HG03066 (cell line): ENCODE measurements at regions not wholly inside any gene's neighbourhood (a gene's known extent, or its start where the extent isn't known, plus 50 kb on each side); places are given as distances from the start of the nearest gene placed in this dataset.

Experiments
- ATAC-seq: cut with Tn5 transposase; IDR thresholded peaks from one replicate; pipeline ENCODE4 v1.9.1; 2021; ENCODE audit warnings: low read depth; ENCODE audit not compliant: unreplicated experiment

DNA sequence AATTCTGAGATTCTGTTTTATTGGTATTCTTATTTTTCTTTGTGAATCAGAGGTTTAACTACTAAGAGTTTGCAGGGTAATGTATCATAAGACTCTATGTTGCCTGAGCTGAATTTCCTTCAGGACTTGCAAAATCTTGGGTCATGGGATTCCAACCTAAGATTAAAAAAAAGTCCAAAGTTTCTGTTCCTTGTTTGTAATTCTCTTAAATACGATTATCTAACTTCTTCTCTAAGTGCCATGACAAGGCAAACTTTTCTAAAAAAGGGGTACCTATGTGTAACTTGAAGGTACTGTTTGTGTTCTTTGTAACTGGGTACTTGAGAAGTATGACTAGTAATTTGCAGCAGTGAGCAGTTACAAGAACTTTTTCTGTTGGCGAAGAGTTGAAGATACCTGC lies 181.3 kb upstream of the ZEB2 start:
- ATAC-seq = no peak

- no peak for ATAC-seq
These were observed 178.2 kb upstream of the ZEB2 start for GRCh38 chr2:144698156-144698555.

DNA sequence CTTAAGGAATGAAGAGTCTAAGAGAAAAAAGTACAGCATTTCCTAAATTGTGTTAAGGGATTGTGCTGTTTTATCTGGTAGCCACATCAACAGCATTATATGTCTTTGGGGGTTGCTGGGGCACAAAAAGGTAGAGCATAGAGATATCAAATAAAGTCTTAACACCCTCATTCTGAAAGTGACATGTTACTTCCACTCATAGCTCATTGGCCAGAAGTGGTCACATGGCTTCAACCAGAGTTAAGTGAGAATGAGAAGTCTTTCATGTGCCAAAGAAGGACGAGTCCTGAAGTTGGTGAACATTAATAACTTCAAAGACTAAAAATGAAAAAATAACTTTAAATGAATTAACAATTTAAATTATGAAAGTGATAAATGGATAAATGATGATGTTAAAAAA lies 175.7 kb upstream of the ZEB2 start:
- no peak for ATAC-seq

DNA sequence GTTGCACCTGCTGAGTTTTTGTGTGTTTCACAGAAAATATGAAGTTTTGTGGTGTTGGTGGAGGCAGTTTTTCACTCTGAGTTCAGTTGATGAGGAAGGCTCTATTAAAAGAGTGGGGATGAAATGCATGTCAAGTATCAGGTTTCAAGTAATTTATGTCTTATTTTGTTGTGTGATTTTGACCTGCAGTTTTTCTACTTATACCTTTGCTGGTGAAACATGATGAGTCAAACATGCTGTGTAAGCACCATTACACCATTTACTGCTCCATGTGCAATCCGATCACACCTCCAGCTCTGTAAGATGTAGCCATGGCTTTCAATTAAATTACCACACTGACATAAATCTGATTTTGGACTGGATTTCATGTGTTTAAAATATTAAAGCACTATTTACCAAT lies 174.5 kb upstream of the ZEB2 start:
- no peak for ATAC-seq

DNA sequence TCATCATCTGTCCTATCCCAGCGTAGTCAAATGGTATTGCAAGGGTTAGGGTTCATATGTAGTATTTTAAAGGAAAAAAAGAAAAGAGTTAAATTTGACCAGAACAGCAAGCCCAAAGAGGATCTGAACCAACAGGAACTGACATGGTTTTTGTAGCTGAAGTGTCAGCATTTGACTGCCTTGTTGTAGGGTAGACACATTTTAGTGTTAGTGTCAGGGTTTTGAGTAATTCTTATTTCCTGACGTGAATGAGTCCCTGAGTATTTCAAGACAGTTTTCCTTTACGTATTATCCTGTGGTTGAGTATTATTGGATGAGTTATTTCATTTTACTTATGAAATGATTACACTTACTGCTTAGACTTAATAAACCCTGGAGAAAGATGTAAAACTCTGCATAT lies 173.3 kb upstream of the ZEB2 start:
- ATAC-seq = no peak

GRCh38 chr2:144692661-144693060 lies 172.7 kb upstream of the ZEB2 start:
- ATAC-seq = no peak

- ATAC-seq = no peak
These were observed 170.9 kb upstream of the ZEB2 start for GRCh38 chr2:144690771-144691170.

GRCh38 chr2:144686518-144687215 lies 166.7 kb upstream of the ZEB2 start:
- no peak for ATAC-seq

GRCh38 chr2:144683966-144684365 lies 164.0 kb upstream of the ZEB2 start:
- no peak for ATAC-seq

DNA sequence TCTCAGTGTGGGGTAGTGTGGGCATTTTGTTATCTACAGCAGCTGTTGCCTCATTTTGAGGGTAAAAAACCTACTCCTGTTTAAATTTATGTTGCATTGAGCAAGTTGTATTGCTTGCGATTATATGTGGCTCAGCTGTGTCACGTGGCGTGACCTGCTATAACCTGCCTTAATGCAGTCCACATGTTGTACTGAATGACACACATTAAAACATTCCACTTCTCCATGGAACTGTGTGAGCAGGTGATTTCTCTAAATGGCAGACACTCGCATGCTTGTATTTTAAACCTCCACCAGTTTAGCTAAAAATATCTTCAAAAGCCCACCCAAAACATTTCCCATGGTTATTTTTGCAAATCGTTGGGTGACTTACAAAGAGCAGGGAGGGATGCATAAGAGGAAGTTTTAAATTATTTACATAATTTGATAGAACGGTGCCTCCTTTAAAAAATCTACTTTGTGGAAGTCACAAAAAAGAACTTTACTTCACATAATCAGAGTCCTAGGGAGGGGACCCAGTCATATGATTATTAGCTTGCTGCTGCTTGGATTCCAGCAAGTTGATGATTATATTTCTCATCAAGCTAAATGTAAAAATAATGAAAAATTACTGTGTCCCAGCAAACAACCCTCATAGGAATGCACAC lies 163.3 kb upstream of the ZEB2 start:
- ATAC-seq = no peak

- ATAC-seq = no peak
These were observed 162.3 kb upstream of the ZEB2 start for GRCh38 chr2:144682248-144682647.

- ATAC-seq = no peak
These were observed 161.5 kb upstream of the ZEB2 start for GRCh38 chr2:144681389-144681788.

DNA sequence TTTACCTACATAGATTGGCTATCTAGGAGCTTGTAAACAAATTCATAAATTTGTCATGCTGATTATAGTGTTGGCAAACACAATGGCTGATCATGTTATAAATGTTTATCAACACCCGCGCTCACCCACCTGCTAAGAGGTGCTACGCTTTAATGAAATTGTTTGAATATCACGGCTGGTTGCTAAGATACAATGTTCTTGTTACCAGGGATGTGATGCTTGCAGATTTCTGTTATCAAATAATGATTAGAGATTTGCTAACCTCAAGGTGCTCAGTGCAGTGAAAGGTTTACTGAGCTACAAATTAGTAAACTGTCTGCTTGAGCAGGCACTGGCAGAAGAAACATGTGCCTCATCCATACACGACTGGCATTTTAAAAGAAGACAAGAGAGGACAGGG lies 160.0 kb upstream of the ZEB2 start:
- ATAC-seq = no peak

DNA sequence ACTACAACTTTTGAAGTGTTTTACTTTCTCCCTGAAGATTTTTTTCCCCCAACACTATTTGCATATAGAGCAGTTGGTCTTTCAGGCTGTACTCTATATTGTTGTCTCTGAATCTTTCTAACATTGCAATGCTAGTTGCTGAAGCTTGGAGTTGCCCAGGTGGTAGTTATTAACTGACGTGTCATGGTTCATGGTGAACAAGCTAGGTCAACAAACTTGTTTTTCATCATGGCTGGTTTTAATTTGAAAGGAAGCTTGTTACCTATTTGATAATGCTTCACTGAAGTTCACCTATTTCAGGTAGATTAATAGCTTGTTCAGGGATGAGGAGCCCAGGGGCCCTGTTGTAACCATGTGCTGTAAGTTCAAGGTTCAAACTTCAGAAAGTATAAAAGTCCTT lies 158.8 kb upstream of the ZEB2 start:
- ATAC-seq = no peak

GRCh38 chr2:144675731-144676130 lies 155.8 kb upstream of the ZEB2 start:
- ATAC-seq = no peak

- no peak for ATAC-seq
These were observed 155.4 kb upstream of the ZEB2 start for GRCh38 chr2:144675331-144675730.

- no peak for ATAC-seq
These were observed 154.2 kb upstream of the ZEB2 start for GRCh38 chr2:144674071-144674470.

GRCh38 chr2:144673456-144673855 lies 153.5 kb upstream of the ZEB2 start:
- no peak for ATAC-seq

- no peak for ATAC-seq
These were observed 152.0 kb upstream of the ZEB2 start for GRCh38 chr2:144671695-144672455.

GRCh38 chr2:144670738-144671137 lies 150.8 kb upstream of the ZEB2 start:
- ATAC-seq = no peak

GRCh38 chr2:144670080-144670479 lies 150.2 kb upstream of the ZEB2 start:
- no peak for ATAC-seq
